ENCODE measurements at regions not wholly inside any gene's neighbourhood (a gene's known extent, or its start where the extent isn't known, plus 50 kb on each side); places are given as distances from the start of the nearest gene placed in this dataset.

- TF ChIP-seq POLR2A (IDR thresholded peaks at IDR 0.05; ENCODE audit: low read length) (no peak), GATA1 (IDR thresholded peaks at IDR 0.05; ENCODE audit: low read depth, low read length) (no peak)
Measured at GRCh38 chr16:86765389-86766026, 187.2 kb downstream of the FOXL1 start.

Data from erythroblast (primary cell).